SK-N-MC (cell line): ENCODE measurements at regions not wholly inside any gene's neighbourhood (a gene's known extent, or its start where the extent isn't known, plus 50 kb on each side); places are given as distances from the start of the nearest gene placed in this dataset.

Experiments used
- DNase-seq: peaks from one replicate; pipeline ENCODE4 v3.0.0-alpha.2; 2011; ENCODE audit warnings: low read depth, low spot score
- H3K27ac ChIP-seq: fragments of 200-600 bp; sonication (generic); 2 replicates; pipeline ENCODE4 v1.5.1; 2016; ENCODE audit warnings: mixed run types
- H3K36me3 ChIP-seq: fragments of 200-600 bp; sonication (generic); 2 replicates; pipeline ENCODE4 v1.6.1; 2017; ENCODE audit warnings: antibody characterized with exemption, low read length, mixed read lengths; ENCODE audit not compliant: insufficient read depth
- H3K4me3 ChIP-seq: fragments of 200-600 bp; sonication (generic); 2 replicates; pipeline ENCODE4 v1.5.1; 2016
- H3K9ac ChIP-seq: fragments of 200-600 bp; sonication (generic); 2 replicates; pipeline ENCODE4 v1.8.0; 2017; ENCODE audit warnings: mixed run types, mixed read lengths; ENCODE audit not compliant: insufficient read length
- H3K9me3 ChIP-seq: fragments of 200-600 bp; sonication (generic); 2 replicates; pipeline ENCODE4 v1.6.1; 2017; ENCODE audit warnings: low read depth, mild to moderate bottlenecking, antibody characterized with exemption, low read length, moderate library complexity, mixed read lengths
- EZH2 ChIP-seq: fragments of 200-600 bp; sonication (generic); IDR thresholded peaks from one replicate; pipeline ENCODE4 v1.6.1; 2017; ENCODE audit warnings: antibody characterized with exemption
- FOXP2 ChIP-seq: optimal IDR thresholded peaks from 2 replicates; pipeline ENCODE3; 2011; ENCODE audit warnings: mild to moderate bottlenecking, moderate library complexity; ENCODE audit not compliant: insufficient read depth; ENCODE audit errors: extremely low read length, control extremely low read depth
- POLR2AphosphoS5 ChIP-seq: IDR thresholded peaks from 2 replicates; pipeline ENCODE4 v1.6.1; 2012; ENCODE audit warnings: mild to moderate bottlenecking, low read depth, low read length, borderline replicate concordance

DNA sequence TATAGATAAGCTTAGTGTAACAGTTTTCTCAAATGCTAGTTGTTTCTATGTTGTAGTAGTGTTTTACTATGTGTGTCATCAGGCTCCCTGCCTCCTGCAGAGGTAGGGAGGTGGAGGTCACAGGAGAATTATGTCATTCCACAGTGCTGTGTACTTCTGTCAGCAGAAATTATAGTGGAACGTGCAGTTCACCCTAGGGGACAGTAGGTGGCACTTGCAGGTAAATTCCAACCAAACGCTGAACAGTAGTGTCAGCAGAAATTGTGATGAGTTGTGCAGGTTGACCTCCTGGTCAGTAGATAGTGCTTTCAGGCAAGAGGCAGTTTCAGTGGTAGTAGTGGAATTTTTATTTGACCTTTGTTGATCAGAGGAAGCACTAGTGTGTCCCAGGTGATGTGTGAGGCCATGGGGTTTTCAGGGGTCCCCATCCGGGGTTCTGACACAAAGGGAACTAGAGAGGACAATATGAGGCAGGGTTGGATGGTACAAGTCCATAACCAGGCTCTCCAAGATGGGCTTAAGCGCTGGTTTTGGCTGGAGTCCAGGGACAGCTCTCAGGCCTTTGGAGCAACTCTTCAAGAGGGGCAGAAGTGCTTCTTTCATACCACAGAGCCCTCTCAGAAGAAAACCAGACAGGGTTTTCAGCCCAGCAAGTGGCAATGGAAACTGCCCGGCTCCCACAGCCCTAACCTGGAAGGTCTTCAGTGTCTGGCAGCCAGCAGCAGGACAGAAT lies 402.9 kb downstream of the CYLC2 start:
- DNase-seq, result no peak
- Histone ChIP-seq H3K27ac (no peak overlapping the region), H3K36me3 (no peaks in the 10 kb centered on the region), H3K4me3 (no peak overlapping the region), H3K9me3 (no peaks in the 10 kb centered on the region), H3K9ac (no peak overlapping the region)
- TF ChIP-seq POLR2AphosphoS5, result no peak
- TF ChIP-seq EZH2, result no peak
- TF ChIP-seq FOXP2, result no peak

- DNase-seq, result no peak
- H3K9ac ChIP-seq, result no peak overlapping the region
- H3K9me3 ChIP-seq, result no peaks in the 10 kb centered on the region
- no peak overlapping the region for H3K4me3 ChIP-seq
- no peaks in the 10 kb centered on the region for H3K36me3 ChIP-seq
- TF ChIP-seq FOXP2 (no peak), EZH2 (no peak), POLR2AphosphoS5 (no peak)
- H3K27ac ChIP-seq, result no peak overlapping the region
Observed at GRCh38 chr9:103399535-103399934, 404.4 kb downstream of the CYLC2 start.

GRCh38 chr9:103407260-103407659 lies 412.1 kb downstream of the CYLC2 start:
- DNase-seq, result no peak
- Histone ChIP-seq H3K4me3 (no peak overlapping the region), H3K36me3 (no peaks in the 10 kb centered on the region), H3K27ac (no peak overlapping the region), H3K9ac (no peak overlapping the region), H3K9me3 (no peaks in the 10 kb centered on the region)
- TF ChIP-seq POLR2AphosphoS5, result no peak
- TF ChIP-seq EZH2, result no peak
- TF ChIP-seq FOXP2, result no peak

DNA sequence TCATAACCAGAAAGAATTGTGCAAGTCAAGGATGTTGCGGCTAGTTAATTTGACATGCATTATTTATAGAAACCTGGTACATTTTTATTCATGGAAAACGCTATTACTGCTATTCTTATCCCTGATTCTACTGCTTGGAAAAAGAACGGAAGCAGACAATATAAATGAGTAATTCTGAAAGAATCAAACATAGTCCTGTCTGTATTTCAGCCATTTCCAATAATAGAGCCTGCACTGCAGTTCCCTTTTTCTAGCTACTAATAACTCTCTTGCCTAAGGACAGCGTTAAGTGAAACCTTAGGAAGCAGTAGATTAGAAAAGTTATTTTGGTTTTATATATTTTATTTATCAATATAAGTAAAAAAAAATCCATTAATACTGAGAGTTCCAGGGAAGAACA lies 414.9 kb downstream of the CYLC2 start:
- Histone ChIP-seq H3K27ac (no peak overlapping the region), H3K36me3 (no peaks in the 10 kb centered on the region), H3K9ac (no peak overlapping the region), H3K4me3 (no peak overlapping the region), H3K9me3 (no peaks in the 10 kb centered on the region)
- no peak for DNase-seq
- TF ChIP-seq POLR2AphosphoS5 (no peak), FOXP2 (no peak), EZH2 (no peak)

GRCh38 chr9:103427696-103428095 lies 432.6 kb downstream of the CYLC2 start:
- Histone ChIP-seq H3K9ac (no peak overlapping the region), H3K27ac (peak overlapping the region; percentile 51), H3K4me3 (peak overlapping the region; percentile 9; the same call in 1 of the 2 replicates), H3K36me3 (no peaks in the 10 kb centered on the region), H3K9me3 (no peaks in the 10 kb centered on the region)
- TF ChIP-seq FOXP2 (no peak), POLR2AphosphoS5 (no peak), EZH2 (no peak)
- no peak for DNase-seq

DNA sequence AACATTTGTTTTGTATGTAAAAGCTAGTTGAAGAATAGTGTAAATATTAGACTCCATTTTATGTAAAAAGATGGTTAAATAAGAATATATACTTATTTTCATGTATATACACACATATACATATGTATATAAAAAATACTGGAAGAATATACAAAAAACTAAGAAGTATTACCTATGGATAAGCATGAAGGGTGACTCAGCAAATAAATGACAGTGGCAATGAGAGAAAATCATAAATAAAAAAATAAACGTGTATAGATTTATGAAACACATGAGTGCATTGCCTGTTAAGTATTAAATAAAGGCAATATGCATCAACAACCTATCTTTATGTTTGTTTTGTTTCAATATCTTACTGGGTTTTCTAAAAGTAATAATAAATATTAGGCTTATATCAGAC lies 435.3 kb downstream of the CYLC2 start:
- no peaks in the 10 kb centered on the region for H3K9me3 ChIP-seq

GRCh38 chr9:103431809-103432208 lies 436.7 kb downstream of the CYLC2 start:
- Histone ChIP-seq H3K9me3 (no peaks in the 10 kb centered on the region), H3K36me3 (no peaks in the 10 kb centered on the region), H3K27ac (no peak overlapping the region), H3K9ac (no peak overlapping the region), H3K4me3 (no peak overlapping the region)
- DNase-seq, result no peak
- TF ChIP-seq EZH2, result no peak
- TF ChIP-seq FOXP2, result no peak
- no peak for TF ChIP-seq POLR2AphosphoS5

More for the DNA sequence above, 435.3 kb downstream of the CYLC2 start:
- TF ChIP-seq FOXP2, result no peak
- TF ChIP-seq EZH2, result no peak
- no peak for TF ChIP-seq POLR2AphosphoS5
- no peak for DNase-seq
- Histone ChIP-seq H3K4me3 (no peak overlapping the region), H3K9ac (no peak overlapping the region), H3K27ac (peak overlapping the region; percentile 54; the same call in 1 of the 2 replicates), H3K36me3 (no peaks in the 10 kb centered on the region)

DNA sequence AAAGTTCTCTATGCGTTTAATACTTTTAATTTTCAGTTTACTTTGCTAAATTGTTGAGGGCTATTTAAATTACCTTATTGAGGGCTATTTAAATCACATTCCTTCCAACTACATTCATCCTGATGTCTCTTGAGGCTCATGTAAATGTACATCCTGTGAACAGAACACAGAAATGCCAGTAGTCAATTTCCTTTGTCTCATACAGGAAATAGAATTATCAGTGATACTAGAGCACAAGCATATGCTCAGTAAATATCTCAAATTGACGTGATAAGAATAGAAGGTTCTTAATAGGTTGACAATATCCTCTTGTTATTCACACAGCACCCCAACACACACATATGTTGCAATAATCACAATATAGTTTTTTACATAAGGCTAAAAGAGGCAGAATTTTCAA lies 449.0 kb downstream of the CYLC2 start:
- Histone ChIP-seq H3K9me3 (no peaks in the 10 kb centered on the region), H3K4me3 (peak overlapping the region; percentile 31), H3K36me3 (no peaks in the 10 kb centered on the region), H3K9ac (no peak overlapping the region), H3K27ac (peak overlapping the region; percentile 65; the same call in 1 of the 2 replicates)
- TF ChIP-seq EZH2 (no peak), FOXP2 (no peak), POLR2AphosphoS5 (no peak)
- no peak for DNase-seq
